Dermis microvascular lymphatic vessel endothelial cell (primary cell): ENCODE measurements at regions not wholly inside any gene's neighbourhood (a gene's known extent, or its start where the extent isn't known, plus 50 kb on each side); places are given as distances from the start of the nearest gene placed in this dataset.
"Not testable (repeated sequence)": the region's sequence is repeated elsewhere in the genome, so short reads cannot be mapped to it uniquely, and the experiment has no call there.

Source experiments
- DNase-seq, 2 donors: peaks; one replicate each; pipeline versions ENCODE4 v3.0.0 to v3.0.0-alpha.2; 2010; ENCODE audit warnings: low read depth in 2 of 2

- no peak for DNase-seq
Measured at GRCh38 chr9:21592063-21592338, 109.9 kb upstream of the IFNE start.

- DNase-seq, result no peak
Measured at GRCh38 chr9:21597284-21597683, 115.2 kb upstream of the IFNE start.

- no peak for DNase-seq
Measured at GRCh38 chr9:21598749-21599148, 116.6 kb upstream of the IFNE start.

GRCh38 chr9:21605489-21605931, 123.4 kb upstream of the IFNE start:
- DNase-seq, result peak in 1 of 2 donors; percentile 46

- no peak for DNase-seq
Measured at GRCh38 chr9:21607576-21607975, 125.5 kb upstream of the IFNE start.

GRCh38 chr9:21608200-21608599, 126.1 kb upstream of the IFNE start:
- no peak for DNase-seq

- DNase-seq, result no peak
Measured at GRCh38 chr9:21609506-21609905, 127.4 kb upstream of the IFNE start.

- DNase-seq, result no peak
Measured at GRCh38 chr9:21611891-21612290, 129.8 kb upstream of the IFNE start.

- DNase-seq, result no peak
Measured at GRCh38 chr9:21615018-21615417, 132.9 kb upstream of the IFNE start.

GRCh38 chr9:21615446-21615845, 133.3 kb upstream of the IFNE start:
- no peak for DNase-seq

- no peak for DNase-seq
Measured at GRCh38 chr9:21616082-21616778, 134.1 kb upstream of the IFNE start.

GRCh38 chr9:21624675-21625644, 142.8 kb upstream of the IFNE start:
- peak in 1 of 2 donors; percentile 49 for DNase-seq

- no peak for DNase-seq
Measured at GRCh38 chr9:21626493-21626892, 144.4 kb upstream of the IFNE start.

GRCh38 chr9:21628954-21629353, 146.8 kb upstream of the IFNE start:
- not testable (repeated sequence) for DNase-seq

- DNase-seq, result no peak
Measured at GRCh38 chr9:21634951-21635350, 152.8 kb upstream of the IFNE start.

- no peak for DNase-seq
Measured at GRCh38 chr9:21638104-21638503, 156.0 kb upstream of the IFNE start.

GRCh38 chr9:21653091-21653490, 149.3 kb upstream of the MTAP start:
- DNase-seq, result no peak

- no peak for DNase-seq
Measured at GRCh38 chr9:21653589-21653988, 148.8 kb upstream of the MTAP start.

GRCh38 chr9:21656776-21657674, 145.4 kb upstream of the MTAP start:
- DNase-seq, result no peak

- DNase-seq, result no peak
Measured at GRCh38 chr9:21657966-21658667, 144.3 kb upstream of the MTAP start.

GRCh38 chr9:21660976-21661375, 141.5 kb upstream of the MTAP start:
- no peak for DNase-seq
